GM12878 (cell line): ENCODE measurements at regions not wholly inside any gene's neighbourhood (a gene's known extent, or its start where the extent isn't known, plus 50 kb on each side); places are given as distances from the start of the nearest gene placed in this dataset.

Experiments
- ATAC-seq: fragments of 200-7000 bp; cut with Tn5 transposase; 3 replicates; pipeline ENCODE4 v1.9.1; 2020; ENCODE audit warnings: mild to moderate bottlenecking, moderate library complexity
- BruUV-seq: library from RNA; stranded (reverse); fragments of 400-500 nt; replicated peaks from 2 replicates; lab custom pipeline; 2021; lab: Mats Ljungman, UMichigan
- CTCF ChIA-PET: fragments of 300-600 bp; sonication (Branson Sonifier 250); formaldehyde crosslinking; extraction: SDS; loops from one replicate; lab custom pipeline; 2021; ENCODE audit warnings: inconsistent platforms; lab: Yijun Ruan, JAX
- POLR2A ChIA-PET: fragments of 350-600 bp; formaldehyde crosslinking; extraction: SDS; loops from one replicate; lab custom pipeline; 2021; ENCODE audit warnings: inconsistent platforms; lab: Charles Lee
- RAD21 ChIA-PET: fragments of 300-600 bp; sonication (Branson Sonifier 250); formaldehyde crosslinking; loops from one replicate; lab custom pipeline; 2023; ENCODE audit warnings: antibody characterized with exemption; ENCODE audit not compliant: unreplicated experiment; lab: Charles Lee
- SMC1A ChIA-PET: fragments of 300-600 bp; sonication (Branson Sonifier 250); formaldehyde crosslinking; loops from one replicate; lab custom pipeline; 2023; ENCODE audit not compliant: unreplicated experiment, uncharacterized antibody; lab: Charles Lee
- DNase-seq: peaks from one replicate; pipeline ENCODE4 v3.0.0-alpha.2; 2011; ENCODE audit warnings: low read depth, low spot score
- FAIRE-seq: peaks from 3 replicates; lab custom pipeline; 2011; peaks lifted over from hg19 to GRCh38; lab: Jason Lieb, UNC
- H2AFZ ChIP-seq: 2 replicates; pipeline ENCODE4 v1.6.0; 2011; ENCODE audit warnings: low read depth, low read length, control low read depth; ENCODE audit not compliant: control insufficient read depth
- H3K27ac ChIP-seq: 2 replicates; pipeline ENCODE4 v1.5.1; 2011; ENCODE audit warnings: control low read depth; ENCODE audit not compliant: control insufficient read depth, insufficient read depth
- H3K27me3 ChIP-seq, 2 experiments: replicated peaks in 1 of 2; 2 replicates each; pipeline versions ENCODE4 v1.6.0 to v1.6.1; 2011; ENCODE audit warnings: low read length in 1 of 2; ENCODE audit not compliant: control insufficient read depth in 2 of 2, insufficient read depth in 2 of 2
- H3K36me3 ChIP-seq, 2 experiments: 2 replicates each; pipeline ENCODE4 v1.5.1; 2011; ENCODE audit warnings: low read length in 1 of 2; ENCODE audit not compliant: control insufficient read depth in 2 of 2, insufficient read depth in 2 of 2
- H3K4me1 ChIP-seq: 2 replicates; pipeline ENCODE4 v1.6.1; 2011; ENCODE audit warnings: mild to moderate bottlenecking, low read length, moderate library complexity, mixed read lengths; ENCODE audit not compliant: control insufficient read depth, insufficient read depth
- H3K4me2 ChIP-seq: 2 replicates; pipeline ENCODE4 v1.6.0; 2011; ENCODE audit warnings: control low read depth; ENCODE audit not compliant: control insufficient read depth, insufficient read depth
- H3K4me3 ChIP-seq: fragments of 200-600 bp; sonication (generic); 2 replicates; pipeline ENCODE4 v1.5.1; 2016
- H3K79me2 ChIP-seq: 2 replicates; pipeline ENCODE4 v1.6.0; 2011; ENCODE audit warnings: low read length; ENCODE audit not compliant: control insufficient read depth, insufficient read depth
- H3K9ac ChIP-seq: 2 replicates; pipeline ENCODE4 v1.8.0; 2011; ENCODE audit warnings: low read length, control low read depth, mixed read lengths; ENCODE audit not compliant: control insufficient read depth, insufficient read depth
- H3K9me3 ChIP-seq: replicated peaks from 3 replicates; pipeline ENCODE4 v1.5.1; 2011; ENCODE audit warnings: mild to moderate bottlenecking, low read length; ENCODE audit not compliant: control insufficient read depth, insufficient read depth
- H4K20me1 ChIP-seq: 2 replicates; pipeline ENCODE4 v1.6.0; 2011; ENCODE audit not compliant: control insufficient read depth, insufficient read depth
- CBX5 ChIP-seq: sonication (generic); IDR thresholded peaks from 2 replicates; pipeline ENCODE4 v1.6.1; 2016; ENCODE audit warnings: low read depth, moderate library complexity, mild to moderate bottlenecking, inconsistent platforms
- CHD4 ChIP-seq: fragments of 200-600 bp; sonication (generic); IDR thresholded peaks from 2 replicates; pipeline ENCODE4 v1.6.1; 2016; ENCODE audit warnings: mild to moderate bottlenecking
- IRF3 ChIP-seq: fragments of 450-650 bp; IDR thresholded peaks from 2 replicates; pipeline ENCODE4 v1.6.1; 2014; ENCODE audit warnings: mild to moderate bottlenecking
- MEF2A ChIP-seq: IDR thresholded peaks from 2 replicates; pipeline ENCODE4 v1.6.1; 2011; ENCODE audit warnings: low read depth, mild to moderate bottlenecking, low read length, moderate library complexity; ENCODE audit not compliant: insufficient read depth
- NFYB ChIP-seq: IDR thresholded peaks from 2 replicates; pipeline ENCODE4 v1.6.1; 2011; ENCODE audit warnings: low read depth, mild to moderate bottlenecking, low read length, improper control_type of control experiment, moderate library complexity; ENCODE audit not compliant: insufficient read depth
- PAX8 ChIP-seq: fragments of 450-650 bp; IDR thresholded peaks from 2 replicates; pipeline ENCODE4 v1.6.1; 2017; ENCODE audit warnings: mild to moderate bottlenecking, moderate library complexity
- WGBS: methylation state at CpG from one replicate; pipeline ENCODE4 v1.1.6; 2016; ENCODE audit warnings: low lambda C conversion rate; ENCODE audit not compliant: insufficient replicate concordance, insufficient coverage; ENCODE audit errors: missing lambda C conversion rate; 5-methylcytosine and 5-hydroxymethylcytosine counted together
- in situ Hi-C: fragments of 300-500 bp; cut with MboI; formaldehyde crosslinking; loops from 9 replicates; pipeline ENCODE4 v1.14.3; 2018; ENCODE audit warnings: mixed read lengths
- intact Hi-C: fragments of 100-400 bp; cut with micrococcal nuclease; formaldehyde crosslinking; loops from one replicate; pipeline ENCODE4 v1.14.2; 2022; ENCODE audit not compliant: unreplicated experiment
- TF ChIP-seq, protein P1 (sequence below): IDR thresholded peaks from 2 replicates; pipeline ENCODE4 v1.6.1; 2012; ENCODE audit warnings: low read length, inconsistent platforms
- TF ChIP-seq, protein P2 (sequence below), 3 experiments: IDR thresholded peaks in 2 of 3; conservative IDR thresholded peaks in 1 of 3; 2 replicates each; pipeline ENCODE4 v1.5.1; 2011; ENCODE audit warnings: low read depth in 3 of 3, low read length in 3 of 3, mild to moderate bottlenecking in 3 of 3, control low read depth in 2 of 3, moderate library complexity in 2 of 3, inconsistent platforms in 1 of 3, mixed read lengths in 1 of 3; ENCODE audit not compliant: control insufficient read depth in 2 of 3, insufficient read depth in 1 of 3; ENCODE audit errors: extremely low read depth in 1 of 3

DNA sequence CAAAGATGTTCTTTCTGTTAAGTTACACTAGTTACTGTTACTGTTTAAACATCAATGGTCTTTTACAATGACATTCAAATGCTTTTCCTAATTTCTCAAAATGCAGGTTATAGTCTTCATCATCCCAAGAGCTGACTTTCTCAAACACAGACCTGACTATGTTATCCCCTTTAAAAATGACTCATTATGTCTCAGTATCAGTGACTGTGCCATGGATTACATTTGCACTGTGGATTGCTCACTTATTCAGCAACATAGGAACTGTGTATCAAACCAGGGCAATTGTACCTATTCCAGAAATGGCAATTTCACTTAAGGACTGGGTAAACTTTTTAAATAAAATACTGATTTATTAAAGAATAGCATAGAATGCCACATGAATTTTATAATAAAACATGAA is 630.2 kb upstream of the NOVA1 start (continued):
- TF ChIP-seq CHD4 (no peak), PAX8 (no peak), IRF3 (no peak), CBX5 (no peak)
- TF ChIP-seq, protein P1, sequence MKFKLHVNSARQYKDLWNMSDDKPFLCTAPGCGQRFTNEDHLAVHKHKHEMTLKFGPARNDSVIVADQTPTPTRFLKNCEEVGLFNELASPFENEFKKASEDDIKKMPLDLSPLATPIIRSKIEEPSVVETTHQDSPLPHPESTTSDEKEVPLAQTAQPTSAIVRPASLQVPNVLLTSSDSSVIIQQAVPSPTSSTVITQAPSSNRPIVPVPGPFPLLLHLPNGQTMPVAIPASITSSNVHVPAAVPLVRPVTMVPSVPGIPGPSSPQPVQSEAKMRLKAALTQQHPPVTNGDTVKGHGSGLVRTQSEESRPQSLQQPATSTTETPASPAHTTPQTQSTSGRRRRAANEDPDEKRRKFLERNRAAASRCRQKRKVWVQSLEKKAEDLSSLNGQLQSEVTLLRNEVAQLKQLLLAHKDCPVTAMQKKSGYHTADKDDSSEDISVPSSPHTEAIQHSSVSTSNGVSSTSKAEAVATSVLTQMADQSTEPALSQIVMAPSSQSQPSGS: no peak

GRCh38 chr14:27234331-27234730 is 636.5 kb upstream of the NOVA1 start:
- POLR2A ChIA-PET: no interaction called here
- DNase-seq (no peak), ATAC-seq (no peak), FAIRE-seq (no peak)
- Histone ChIP-seq H3K79me2 (no peaks in the 10 kb centered on the region), H3K4me3 (no peak overlapping the region), H3K4me2 (no peak overlapping the region), H2AFZ (no peak overlapping the region), H3K9me3 (no peaks in the 10 kb centered on the region), H3K4me1 (no peaks in the 10 kb centered on the region), H4K20me1 (no peaks in the 10 kb centered on the region), H3K36me3 (no peaks in the 10 kb centered on the region), H3K27me3 (no peaks in the 10 kb centered on the region), H3K27ac (no peak overlapping the region), H3K9ac (no peak overlapping the region)
- BruUV-seq: no TSS peak
- SMC1A ChIA-PET: no interaction called here
- 0% methylated on average over 4 of the region's 4 CpGs for WGBS
- RAD21 ChIA-PET: no interaction called here
- intact Hi-C loops: no loop called here
- CTCF ChIA-PET: no interaction called here
- no peak for TF ChIP-seq NFYB
- TF ChIP-seq, protein P2, sequence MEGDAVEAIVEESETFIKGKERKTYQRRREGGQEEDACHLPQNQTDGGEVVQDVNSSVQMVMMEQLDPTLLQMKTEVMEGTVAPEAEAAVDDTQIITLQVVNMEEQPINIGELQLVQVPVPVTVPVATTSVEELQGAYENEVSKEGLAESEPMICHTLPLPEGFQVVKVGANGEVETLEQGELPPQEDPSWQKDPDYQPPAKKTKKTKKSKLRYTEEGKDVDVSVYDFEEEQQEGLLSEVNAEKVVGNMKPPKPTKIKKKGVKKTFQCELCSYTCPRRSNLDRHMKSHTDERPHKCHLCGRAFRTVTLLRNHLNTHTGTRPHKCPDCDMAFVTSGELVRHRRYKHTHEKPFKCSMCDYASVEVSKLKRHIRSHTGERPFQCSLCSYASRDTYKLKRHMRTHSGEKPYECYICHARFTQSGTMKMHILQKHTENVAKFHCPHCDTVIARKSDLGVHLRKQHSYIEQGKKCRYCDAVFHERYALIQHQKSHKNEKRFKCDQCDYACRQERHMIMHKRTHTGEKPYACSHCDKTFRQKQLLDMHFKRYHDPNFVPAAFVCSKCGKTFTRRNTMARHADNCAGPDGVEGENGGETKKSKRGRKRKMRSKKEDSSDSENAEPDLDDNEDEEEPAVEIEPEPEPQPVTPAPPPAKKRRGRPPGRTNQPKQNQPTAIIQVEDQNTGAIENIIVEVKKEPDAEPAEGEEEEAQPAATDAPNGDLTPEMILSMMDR (IDR thresholded peaks at IDR 0.05 in 2 of 3, conservative IDR thresholded peaks at IDR 0.05 in 1 of 3; ENCODE audit: control insufficient read depth in 2 of 3, extremely low read depth in 1 of 3, insufficient read depth in 1 of 3, low read depth in 3 of 3, low read length in 3 of 3): no peak
- TF ChIP-seq MEF2A: no peak
- in situ Hi-C loops: no loop called here
